AG20443 (cell line): ENCODE measurements at regions not wholly inside any gene's neighbourhood (a gene's known extent, or its start where the extent isn't known, plus 50 kb on each side); places are given as distances from the start of the nearest gene placed in this dataset.
"Not testable (repeated sequence)": the region's sequence is repeated elsewhere in the genome, so short reads cannot be mapped to it uniquely, and the experiment has no call there.

ENCODE experiments used
- DNase-seq: peaks from one replicate; pipeline ENCODE4 v3.0.0; 2012; ENCODE audit warnings: low spot score, mixed read lengths

- DNase-seq = not testable (repeated sequence)
These were observed 585.2 kb upstream of the MDGA2 start for GRCh38 chr14:48260394-48261295.

- not testable (repeated sequence) for DNase-seq
These were observed 584.5 kb upstream of the MDGA2 start for GRCh38 chr14:48259876-48260275.

GRCh38 chr14:48259232-48259631, 583.8 kb upstream of the MDGA2 start:
- not testable (repeated sequence) for DNase-seq

DNA sequence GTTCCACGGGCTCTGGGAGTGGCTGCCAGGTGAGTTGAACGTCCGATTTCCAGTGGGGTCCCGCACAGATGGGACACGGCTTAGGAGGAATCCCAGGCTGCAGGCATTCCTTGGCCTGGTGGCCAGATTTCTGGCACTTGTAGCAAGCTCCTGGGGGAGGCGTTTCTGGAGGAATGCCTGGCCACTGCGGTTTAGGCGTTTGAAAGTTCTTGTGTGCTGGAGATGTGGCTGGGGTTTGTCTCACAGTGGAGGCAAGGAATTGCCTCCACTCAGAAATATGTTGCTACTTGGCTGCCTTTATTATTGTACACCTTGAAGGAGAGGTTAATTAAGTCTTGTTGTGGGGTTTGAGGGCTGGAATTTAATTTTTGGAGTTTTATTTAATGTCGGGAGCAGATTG, 583.3 kb upstream of the MDGA2 start:
- DNase-seq = not testable (repeated sequence)

- DNase-seq = no peak
These were observed 577.6 kb upstream of the MDGA2 start for GRCh38 chr14:48253020-48253419.

DNA sequence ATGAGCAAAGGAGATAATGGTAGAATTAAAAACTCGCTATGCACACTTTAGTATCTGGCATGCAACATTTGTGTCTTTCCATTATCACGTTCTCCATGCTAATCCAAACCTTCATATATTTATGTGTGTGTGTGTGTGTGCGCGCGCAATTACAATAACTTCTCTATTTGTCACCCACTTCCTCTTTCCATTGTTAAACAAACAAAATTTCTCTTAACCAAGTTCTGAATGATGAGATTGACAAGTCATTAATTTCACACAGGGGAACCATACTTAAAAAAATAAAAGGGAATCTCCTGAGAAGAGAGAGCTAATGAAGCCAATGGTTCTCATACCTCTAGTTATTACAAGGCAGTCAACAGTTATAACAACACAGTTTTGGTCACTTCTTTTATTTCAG, 575.9 kb upstream of the MDGA2 start:
- no peak for DNase-seq

DNA sequence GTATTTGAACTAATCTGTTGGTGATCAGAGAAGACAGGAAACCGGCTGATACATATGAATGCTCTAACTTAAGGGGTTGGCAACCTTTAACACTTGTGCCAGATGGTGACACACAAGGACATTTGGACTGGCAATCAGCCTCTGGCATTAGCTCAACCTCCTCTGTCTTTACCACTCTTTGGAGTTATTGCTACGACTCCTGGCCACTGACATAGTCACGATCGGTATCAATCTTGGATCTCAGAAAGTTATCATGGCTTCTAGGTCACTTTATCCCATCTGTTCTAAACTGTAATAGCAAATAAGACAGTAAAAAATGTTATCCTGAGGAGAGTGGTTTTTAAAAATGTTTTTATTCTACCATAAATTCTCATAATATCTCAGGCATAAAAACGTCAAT, 575.2 kb upstream of the MDGA2 start:
- DNase-seq = no peak

DNA sequence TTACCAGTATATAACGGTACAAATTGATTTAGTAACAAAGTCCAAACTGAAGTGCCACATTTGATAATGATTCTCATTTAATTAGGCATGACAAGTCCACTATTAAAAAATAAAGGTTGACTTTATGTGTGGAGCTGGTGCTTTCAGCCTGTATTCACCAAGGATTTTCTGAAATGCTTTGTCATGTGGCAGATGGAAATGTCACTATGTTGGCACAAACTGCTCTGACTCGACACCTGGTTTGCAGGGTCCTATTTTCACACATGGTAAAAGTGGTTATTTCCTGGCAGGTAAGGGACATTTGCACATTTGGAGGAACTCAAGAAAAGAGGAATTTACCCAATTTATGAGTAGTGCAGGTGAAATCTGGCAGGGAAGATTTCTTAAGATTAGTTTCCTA, 572.6 kb upstream of the MDGA2 start:
- no peak for DNase-seq

GRCh38 chr14:48243900-48244299, 568.5 kb upstream of the MDGA2 start:
- no peak for DNase-seq

- DNase-seq = no peak
These were observed 553.7 kb upstream of the MDGA2 start for GRCh38 chr14:48229091-48229490.

DNA sequence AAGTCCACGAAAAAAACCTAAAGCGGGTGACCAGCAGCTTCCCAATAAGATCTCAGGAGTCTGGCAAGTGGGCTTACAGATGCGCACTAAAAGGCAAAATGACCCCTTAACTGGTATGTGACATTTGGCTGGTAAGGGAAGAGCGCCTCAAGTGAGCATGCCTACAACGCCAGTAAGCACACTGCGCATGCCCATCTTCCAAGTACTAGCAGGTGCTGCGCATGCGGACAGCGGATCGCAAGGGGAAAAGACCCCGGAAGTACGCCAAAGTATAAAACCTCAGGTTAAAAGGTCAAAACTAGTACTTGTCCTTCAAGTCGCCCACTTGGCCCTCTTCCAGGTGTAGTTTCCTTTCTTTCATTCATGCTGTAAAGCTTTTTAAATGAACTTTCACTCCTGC, 518.5 kb upstream of the MDGA2 start:
- peak; percentile 1 for DNase-seq

DNA sequence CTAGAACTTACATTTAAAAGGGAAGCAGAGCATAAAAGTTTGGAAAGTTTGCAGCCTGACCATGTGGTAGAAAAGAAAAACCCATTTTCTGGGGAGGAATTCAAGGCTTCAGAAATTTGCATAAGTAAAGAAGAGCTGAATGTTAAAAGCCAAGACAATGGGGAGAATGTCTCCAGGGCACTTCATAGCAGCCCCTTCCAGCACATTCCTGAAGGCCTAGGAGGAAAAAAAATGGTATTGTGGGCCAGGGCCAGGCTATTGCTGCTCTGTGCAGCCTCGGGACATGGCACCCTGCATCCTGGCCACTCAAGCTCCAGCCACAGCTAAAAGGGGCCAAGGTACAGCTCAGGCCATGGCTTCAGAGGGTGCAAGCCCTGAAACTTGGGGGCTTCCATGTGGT, 474.2 kb upstream of the MDGA2 start:
- not testable (repeated sequence) for DNase-seq

DNA sequence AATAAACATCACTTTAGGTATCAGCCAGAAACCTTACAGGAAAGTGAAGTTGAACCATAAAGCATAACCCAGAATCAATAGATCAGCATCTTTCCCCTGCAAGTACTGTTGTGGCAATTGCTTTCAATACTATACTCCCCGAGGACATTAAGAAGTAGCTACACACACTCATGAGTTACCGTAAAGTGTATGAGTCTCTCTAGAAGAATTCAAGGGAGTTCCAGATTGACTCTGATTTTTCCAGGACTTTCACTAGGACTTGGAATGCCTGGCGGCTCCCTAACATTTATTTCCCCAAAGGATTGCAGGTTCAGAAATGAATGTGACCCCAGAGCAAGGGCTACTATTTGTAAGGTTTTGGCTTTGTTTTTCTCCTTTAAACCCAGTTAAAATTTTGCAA, 465.4 kb upstream of the MDGA2 start:
- DNase-seq = no peak

GRCh38 chr14:48129472-48129871, 454.1 kb upstream of the MDGA2 start:
- no peak for DNase-seq

DNA sequence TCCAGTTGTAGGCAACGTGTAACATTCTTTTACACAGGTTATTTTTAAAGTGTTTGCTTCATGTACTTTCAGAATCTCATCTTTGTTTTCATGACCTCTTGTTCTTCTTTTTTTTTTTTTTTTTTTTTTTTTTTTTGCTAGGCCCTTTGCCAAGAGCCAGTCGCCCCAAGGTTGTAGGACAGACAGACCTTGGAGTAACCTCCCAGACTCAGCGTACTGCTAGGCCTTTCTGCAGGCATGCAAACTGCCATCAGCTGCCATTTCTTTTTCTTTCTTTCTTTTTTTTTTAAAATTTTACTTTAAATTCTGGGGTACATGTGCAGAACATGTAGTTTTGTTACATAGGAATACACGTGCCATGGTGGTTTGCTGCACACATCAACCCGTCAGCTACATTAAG, 452.3 kb upstream of the MDGA2 start:
- DNase-seq = no peak

DNA sequence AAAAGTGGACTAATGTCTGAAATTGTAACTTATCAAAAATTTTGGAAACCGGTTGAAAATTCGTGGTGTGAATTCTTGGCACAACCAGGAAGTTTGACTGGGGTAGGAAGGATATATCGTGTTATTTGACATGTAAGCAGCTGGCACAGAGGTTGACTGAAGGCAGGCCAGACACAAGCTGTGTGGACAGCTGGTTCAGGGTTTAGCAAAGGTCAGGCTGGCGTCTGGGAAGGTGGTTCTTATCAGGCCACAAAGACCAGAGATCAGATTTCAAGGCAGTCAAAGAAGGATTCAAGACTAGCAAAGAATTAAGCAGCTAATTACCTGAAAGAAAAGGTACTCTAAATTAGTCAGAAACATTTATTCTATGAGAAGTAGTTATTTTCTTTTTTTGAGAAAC, 450.2 kb upstream of the MDGA2 start:
- DNase-seq = no peak

GRCh38 chr14:48113713-48114112, 438.3 kb upstream of the MDGA2 start:
- no peak for DNase-seq

- DNase-seq = no peak
These were observed 435.7 kb upstream of the MDGA2 start for GRCh38 chr14:48111151-48111550.

- DNase-seq = no peak
These were observed 432.2 kb upstream of the MDGA2 start for GRCh38 chr14:48107646-48108045.

DNA sequence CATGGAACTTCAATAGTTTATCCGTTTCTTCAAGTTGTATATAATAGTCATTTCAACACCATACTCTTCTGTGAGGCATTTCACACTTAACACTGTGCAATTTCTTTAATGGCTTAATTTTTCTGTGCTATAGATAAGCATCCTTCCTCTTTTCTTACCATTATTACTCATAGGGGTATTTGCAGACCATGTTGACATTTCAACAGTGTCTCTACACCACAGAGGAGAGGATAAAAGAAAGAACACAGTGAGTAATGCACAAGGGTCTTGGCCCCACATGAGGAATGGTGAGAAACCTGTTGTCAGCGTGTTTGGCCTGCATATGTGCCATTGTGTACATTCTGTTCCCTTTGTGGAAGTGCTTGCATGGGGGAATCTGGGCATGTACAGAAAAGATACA, 421.5 kb upstream of the MDGA2 start:
- no peak for DNase-seq

GRCh38 chr14:48086516-48086915, 411.1 kb upstream of the MDGA2 start:
- no peak for DNase-seq

GRCh38 chr14:48075487-48075886, 400.1 kb upstream of the MDGA2 start:
- no peak for DNase-seq

DNA sequence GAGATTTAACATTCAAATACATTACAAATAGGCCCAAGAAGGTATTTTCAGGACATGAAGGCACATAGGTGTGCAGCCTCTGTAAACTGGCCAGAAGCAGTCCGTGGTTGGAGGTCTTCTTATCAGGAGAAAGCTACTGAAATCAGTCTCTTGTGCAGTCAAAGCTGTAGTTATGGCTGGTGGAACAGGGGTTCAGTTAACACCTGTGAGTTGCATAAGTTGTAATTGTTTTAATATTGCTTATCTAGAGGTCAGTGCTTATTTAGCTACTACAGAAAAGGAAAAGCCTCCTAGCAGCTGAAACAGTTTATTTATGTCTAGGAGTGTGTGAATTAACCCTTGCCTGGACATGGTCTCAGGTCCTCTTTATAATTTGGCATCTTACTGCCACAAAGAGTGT, 377.6 kb upstream of the MDGA2 start:
- DNase-seq = no peak

- no peak for DNase-seq
These were observed 360.4 kb upstream of the MDGA2 start for GRCh38 chr14:48035836-48036235.
